HG03565 (cell line): ENCODE measurements at regions not wholly inside any gene's neighbourhood (a gene's known extent, or its start where the extent isn't known, plus 50 kb on each side); places are given as distances from the start of the nearest gene placed in this dataset.

ENCODE experiments used
- ATAC-seq: cut with Tn5 transposase; IDR thresholded peaks from one replicate; pipeline ENCODE4 v1.9.1; 2021; ENCODE audit warnings: mild to moderate bottlenecking, moderate library complexity; ENCODE audit not compliant: unreplicated experiment

- ATAC-seq, result no peak
Observed at GRCh38 chr2:128490321-128490720, 171.7 kb upstream of the HS6ST1 start.

GRCh38 chr2:128490881-128491691 lies 172.4 kb upstream of the HS6ST1 start:
- ATAC-seq, result no peak

- no peak for ATAC-seq
Observed at GRCh38 chr2:128491692-128492244, 173.1 kb upstream of the HS6ST1 start.

- ATAC-seq, result no peak
Observed at GRCh38 chr2:128492966-128493811, 174.5 kb upstream of the HS6ST1 start.

GRCh38 chr2:128493880-128494279 lies 175.2 kb upstream of the HS6ST1 start:
- ATAC-seq, result no peak

GRCh38 chr2:128494307-128494639 lies 175.6 kb upstream of the HS6ST1 start:
- no peak for ATAC-seq

- no peak for ATAC-seq
Observed at GRCh38 chr2:128494640-128495321, 176.1 kb upstream of the HS6ST1 start.

- ATAC-seq, result no peak
Observed at GRCh38 chr2:128495996-128496547, 177.4 kb upstream of the HS6ST1 start.

GRCh38 chr2:128496700-128497099 lies 178.0 kb upstream of the HS6ST1 start:
- no peak for ATAC-seq

GRCh38 chr2:128497461-128497860 lies 178.8 kb upstream of the HS6ST1 start:
- ATAC-seq, result no peak

- no peak for ATAC-seq
Observed at GRCh38 chr2:128498086-128498485, 179.4 kb upstream of the HS6ST1 start.

GRCh38 chr2:128498589-128498988 lies 179.9 kb upstream of the HS6ST1 start:
- ATAC-seq, result no peak

- no peak for ATAC-seq
Observed at GRCh38 chr2:128499367-128500137, 180.9 kb upstream of the HS6ST1 start.

- ATAC-seq, result no peak
Observed at GRCh38 chr2:128500138-128500800, 181.6 kb upstream of the HS6ST1 start.

GRCh38 chr2:128501006-128501690 lies 182.5 kb upstream of the HS6ST1 start:
- no peak for ATAC-seq

GRCh38 chr2:128501700-128502099 lies 183.0 kb upstream of the HS6ST1 start:
- ATAC-seq, result no peak

GRCh38 chr2:128502200-128502599 lies 183.5 kb upstream of the HS6ST1 start:
- ATAC-seq, result no peak

GRCh38 chr2:128502638-128503246 lies 184.1 kb upstream of the HS6ST1 start:
- ATAC-seq, result no peak
